IMR-90 (cell line): ENCODE measurements at regions not wholly inside any gene's neighbourhood (a gene's known extent, or its start where the extent isn't known, plus 50 kb on each side); places are given as distances from the start of the nearest gene placed in this dataset.

Experiments
- ATAC-seq: fragments of 200-7000 bp; cut with Tn5 transposase; 2 replicates; pipeline ENCODE4 v1.9.1; 2020; ENCODE audit warnings: low read depth, mild to moderate bottlenecking, moderate library complexity
- BruUV-seq: library from RNA; stranded (reverse); fragments of 400-500 nt; replicated peaks from 2 replicates; lab custom pipeline; 2021; lab: Mats Ljungman, UMichigan
- CTCF ChIA-PET: fragments of 300-600 bp; formaldehyde crosslinking; extraction: SDS; loops from one replicate; lab custom pipeline; 2021; ENCODE audit warnings: antibody characterized with exemption; lab: Yijun Ruan, JAX
- POLR2A ChIA-PET: fragments of 300-600 bp; sonication (Branson Sonifier 250); formaldehyde crosslinking; loops from one replicate; lab custom pipeline; 2022; ENCODE audit warnings: antibody characterized with exemption; ENCODE audit not compliant: unreplicated experiment; lab: Charles Lee
- DNase-seq: peaks from one replicate; pipeline ENCODE4 v3.0.0; 2013
- H2AFZ ChIP-seq: replicated peaks from 2 replicates; pipeline ENCODE3; 2013; ENCODE audit warnings: low read length, mild to moderate bottlenecking; ENCODE audit not compliant: poor library complexity
- H2AK5ac ChIP-seq: 2 replicates; pipeline ENCODE4 v1.6.1; 2013; ENCODE audit warnings: low read depth, low read length, inconsistent platforms
- H2AK9ac ChIP-seq: replicated peaks from 2 replicates; pipeline ENCODE3; 2013; ENCODE audit warnings: mild to moderate bottlenecking, low read depth, low read length, moderate library complexity; ENCODE audit not compliant: poor library complexity
- H2BK120ac ChIP-seq: 2 replicates; pipeline ENCODE4 v1.6.1; 2013; ENCODE audit warnings: low read depth, low read length, inconsistent platforms
- H2BK15ac ChIP-seq: 3 replicates; pipeline ENCODE4 v1.6.1; 2013; ENCODE audit warnings: low read depth, low read length, inconsistent platforms
- H2BK20ac ChIP-seq: 2 replicates; pipeline ENCODE4 v1.6.1; 2013; ENCODE audit warnings: low read depth, mild to moderate bottlenecking, inconsistent platforms, low read length, moderate library complexity
- H2BK5ac ChIP-seq: 2 replicates; pipeline ENCODE4 v1.6.1; 2013; ENCODE audit warnings: mild to moderate bottlenecking, low read depth, low read length, inconsistent platforms; ENCODE audit not compliant: poor library complexity, severe bottlenecking
- H3K14ac ChIP-seq: replicated peaks from 2 replicates; pipeline ENCODE4 v1.6.1; 2013; ENCODE audit warnings: low read depth, low read length, inconsistent platforms
- H3K18ac ChIP-seq: 2 replicates; pipeline ENCODE4 v1.6.1; 2013; ENCODE audit warnings: low read depth, low read length, control low read depth
- H3K23ac ChIP-seq: 2 replicates; pipeline ENCODE4 v1.6.1; 2013; ENCODE audit warnings: low read depth, low read length, inconsistent platforms
- H3K27ac ChIP-seq: 2 replicates; pipeline ENCODE4 v1.5.1; 2013; ENCODE audit warnings: mild to moderate bottlenecking, control low read depth, low read length; ENCODE audit not compliant: insufficient read depth
- H3K27me3 ChIP-seq: 2 replicates; pipeline ENCODE4 v1.6.1; 2013; ENCODE audit warnings: low read length; ENCODE audit not compliant: control insufficient read depth, insufficient read depth
- H3K36me3 ChIP-seq: 2 replicates; pipeline ENCODE4 v1.6.1; 2013; ENCODE audit warnings: low read length, mixed read lengths; ENCODE audit not compliant: control insufficient read depth, insufficient read depth
- H3K4ac ChIP-seq: 2 replicates; pipeline ENCODE4 v1.6.1; 2013; ENCODE audit warnings: low read depth, low read length, inconsistent platforms
- H3K4me1 ChIP-seq: 2 replicates; pipeline ENCODE4 v1.6.1; 2013; ENCODE audit warnings: low read length, mixed read lengths; ENCODE audit not compliant: control insufficient read depth, insufficient read depth
- H3K4me2 ChIP-seq: 2 replicates; pipeline ENCODE4 v1.6.1; 2013; ENCODE audit warnings: low read depth, mild to moderate bottlenecking, control low read depth, low read length, moderate library complexity
- H3K4me3 ChIP-seq: 2 replicates; pipeline ENCODE4 v1.5.1; 2013; ENCODE audit warnings: low read depth, mild to moderate bottlenecking, control low read depth, low read length, moderate library complexity; ENCODE audit not compliant: insufficient read depth
- H3K56ac ChIP-seq: 2 replicates; pipeline ENCODE4 v1.6.1; 2013; ENCODE audit warnings: low read length, inconsistent platforms; ENCODE audit not compliant: insufficient read depth; ENCODE audit errors: extremely low read depth
- H3K79me1 ChIP-seq, 2 experiments: 2 replicates each; pipeline ENCODE4 v1.6.1; 2013; ENCODE audit warnings: low read length in 2 of 2, inconsistent platforms in 1 of 2, low read depth in 1 of 2
- H3K9ac ChIP-seq: 2 replicates; pipeline ENCODE4 v1.6.1; 2013; ENCODE audit warnings: low read depth, low read length, control low read depth
- H3K9me1 ChIP-seq: 2 replicates; pipeline ENCODE4 v1.6.1; 2013; ENCODE audit warnings: low read length, inconsistent platforms; ENCODE audit not compliant: insufficient read depth
- H3K9me3 ChIP-seq: 2 replicates; pipeline ENCODE4 v1.6.1; 2013; ENCODE audit warnings: low read length; ENCODE audit not compliant: control insufficient read depth, insufficient read depth
- H4K20me1 ChIP-seq: 2 replicates; pipeline ENCODE4 v1.6.1; 2013; ENCODE audit warnings: low read length, inconsistent platforms; ENCODE audit not compliant: insufficient read depth
- H4K5ac ChIP-seq: 2 replicates; pipeline ENCODE4 v1.6.1; 2013; ENCODE audit warnings: mild to moderate bottlenecking, low read depth, low read length, control low read depth
- H4K8ac ChIP-seq, 2 experiments: 2 replicates each; pipeline ENCODE4 v1.6.1; 2013; ENCODE audit warnings: low read depth in 2 of 2, low read length in 2 of 2, control low read depth in 1 of 2, inconsistent platforms in 1 of 2
- H4K91ac ChIP-seq: 2 replicates; pipeline ENCODE4 v1.6.1; 2013; ENCODE audit warnings: low read depth, low read length, inconsistent platforms; ENCODE audit not compliant: insufficient read depth
- RAD21 ChIP-seq: IDR thresholded peaks from 2 replicates; pipeline ENCODE4 v1.6.1; 2012; ENCODE audit warnings: low read length, improper control_type of control experiment
- WGBS, 2 experiments: methylation state at CpG; one replicate each; pipeline versions ENCODE4 v1.1.5 to v1.1.7; 2013; ENCODE audit warnings: missing lambda C conversion rate in 2 of 2; ENCODE audit not compliant: insufficient read length in 1 of 2; ENCODE audit errors: extremely low coverage in 2 of 2; 5-methylcytosine and 5-hydroxymethylcytosine counted together
- dilution Hi-C: fragments of 300-500 bp; cut with HindIII; formaldehyde crosslinking; loops from one replicate; pipeline ENCODE4 v1.14.3; 2018; ENCODE audit warnings: low sequenced_read_pairs; ENCODE audit not compliant: unreplicated experiment
- in situ Hi-C: fragments of 300-500 bp; cut with MboI; formaldehyde crosslinking; loops from 3 replicates; pipeline ENCODE4 v1.14.3; 2019; ENCODE audit warnings: low sequenced_read_pairs, inconsistent platforms, mixed read lengths
- intact Hi-C: fragments of 100-400 bp; cut with micrococcal nuclease; formaldehyde crosslinking; loops from 2 replicates; pipeline ENCODE4 v1.10.0; 2022

GRCh38 chr21:14736672-14737071 lies 190.6 kb upstream of the SAMSN1 start:
- H3K9me1 ChIP-seq: no peaks in the 10 kb centered on the region
- no peaks in the 10 kb centered on the region for H3K79me1 ChIP-seq
- no peak overlapping the region for H3K4me2 ChIP-seq
- H3K4me3 ChIP-seq: no peak overlapping the region
- H4K91ac ChIP-seq: no peak overlapping the region
- ATAC-seq: no peak
- no peak overlapping the region for H2BK15ac ChIP-seq
- TF ChIP-seq RAD21: no peak
- H3K9ac ChIP-seq: no peak overlapping the region
- no peak overlapping the region for H2BK120ac ChIP-seq
- no peak overlapping the region for H2BK20ac ChIP-seq
- H4K8ac ChIP-seq: no peak overlapping the region
- no peak for DNase-seq
- H3K27ac ChIP-seq: no peak overlapping the region
- H4K20me1 ChIP-seq: no peaks in the 10 kb centered on the region
- H3K14ac ChIP-seq: no peak overlapping the region
- H2BK5ac ChIP-seq: no peak overlapping the region
- H3K36me3 ChIP-seq: no peaks in the 10 kb centered on the region
- H3K23ac ChIP-seq: no peak overlapping the region
- in situ Hi-C loops: no loop called here
- H3K18ac ChIP-seq: no peak overlapping the region
- H2AK9ac ChIP-seq: no peak overlapping the region
- intact Hi-C loops: no loop called here
- no peak overlapping the region for H3K56ac ChIP-seq
- H3K4me1 ChIP-seq: no peaks in the 10 kb centered on the region
- no peaks in the 10 kb centered on the region for H3K27me3 ChIP-seq
- no peak overlapping the region for H2AK5ac ChIP-seq
- WGBS, 2 experiments: 40% methylated on average over 1 of the region's 2 CpGs; no CpG with 5 or more reads in 1 of the 2 experiments
- dilution Hi-C loops: no loop called here
- H3K4ac ChIP-seq: no peak overlapping the region
- H3K9me3 ChIP-seq: no peaks in the 10 kb centered on the region
- ChIA-PET CTCF (no interaction called here), POLR2A (no interaction called here)
- no peak overlapping the region for H2AFZ ChIP-seq
- BruUV-seq: no TSS peak
- no peak overlapping the region for H4K5ac ChIP-seq
